ENCODE measurements at regions not wholly inside any gene's neighbourhood (a gene's known extent, or its start where the extent isn't known, plus 50 kb on each side); places are given as distances from the start of the nearest gene placed in this dataset.

DNA sequence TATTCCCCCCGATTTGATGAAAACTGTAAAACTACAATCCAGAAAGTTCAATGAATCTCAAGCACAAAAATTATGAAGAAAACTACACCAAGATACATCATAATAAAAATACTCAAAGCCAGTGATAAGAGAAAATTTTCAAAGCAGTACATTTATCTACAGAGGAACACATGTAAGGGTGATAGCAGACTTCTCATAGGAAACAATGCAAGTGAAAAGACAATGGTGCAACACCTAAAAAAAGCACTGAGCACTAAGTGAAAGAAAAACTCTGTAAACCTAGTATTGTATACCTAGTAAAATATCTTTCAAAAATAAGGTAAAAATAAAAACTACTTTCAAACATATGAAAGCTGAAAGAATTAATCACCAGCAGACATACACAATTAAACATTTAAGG lies 76.1 kb upstream of the IRF2BP2 start:
- no peak for DNase-seq (ENCODE audit: low read depth in 3 of 3, low spot score in 1 of 3)

DNA sequence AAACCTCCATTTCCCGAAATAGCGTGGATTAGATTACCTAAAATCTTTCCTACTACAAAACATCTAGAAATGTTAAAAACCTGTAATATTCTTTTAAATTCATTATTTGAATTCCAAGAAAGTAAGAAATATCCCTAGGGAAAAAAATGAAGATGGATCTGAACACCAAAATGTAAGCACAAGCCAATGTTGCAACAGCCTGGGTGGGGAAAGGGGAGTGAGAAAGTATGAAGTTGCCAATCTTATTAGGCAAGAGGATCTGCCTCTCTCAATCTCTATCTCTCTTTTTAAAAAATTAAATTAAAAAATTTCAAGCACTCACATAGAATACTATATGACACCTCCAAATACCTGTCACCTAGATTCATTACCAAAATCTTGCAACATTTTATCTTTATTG lies 74.9 kb upstream of the IRF2BP2 start:
- DNase-seq (ENCODE audit: low read depth in 3 of 3, low spot score in 1 of 3): no peak

DNA sequence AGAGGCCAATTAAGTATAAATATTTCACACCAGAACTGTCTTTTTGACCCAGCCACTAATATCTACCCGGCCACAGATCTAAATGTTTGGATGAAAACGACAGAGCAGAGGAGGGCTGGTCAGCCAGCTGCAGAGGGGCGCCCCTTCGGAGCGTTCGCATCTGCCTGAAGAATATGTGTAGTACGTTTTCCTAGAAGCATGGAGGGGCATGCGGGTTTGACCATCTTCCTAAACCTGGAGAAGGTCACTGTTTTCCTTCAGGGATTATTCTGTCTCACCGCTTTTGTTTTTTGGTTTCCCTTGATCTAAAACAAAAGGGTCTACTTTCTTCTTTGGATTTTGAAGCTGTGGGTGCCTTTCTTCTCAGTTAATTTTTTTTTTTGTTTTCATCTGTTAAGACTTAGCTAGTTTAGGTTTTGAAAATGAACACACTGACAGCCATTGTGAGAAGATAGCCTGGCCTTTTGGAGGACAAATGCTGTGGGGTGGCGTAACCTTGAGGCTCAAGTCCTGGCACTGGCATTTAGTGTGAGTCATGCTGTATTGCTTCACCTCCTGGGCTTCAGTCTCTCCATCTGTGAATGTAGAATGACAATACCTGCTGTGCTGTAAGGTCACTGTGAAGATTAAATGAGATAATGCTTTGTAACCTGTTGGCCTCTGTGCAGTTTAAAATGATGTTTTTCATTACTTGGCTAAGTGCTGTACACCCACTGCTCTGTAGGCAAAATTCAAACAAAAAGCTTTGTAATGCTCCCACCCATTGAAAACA lies 74.1 kb upstream of the IRF2BP2 start:
- DNase-seq (ENCODE audit: low read depth in 3 of 3, low spot score in 1 of 3): no peak

DNA sequence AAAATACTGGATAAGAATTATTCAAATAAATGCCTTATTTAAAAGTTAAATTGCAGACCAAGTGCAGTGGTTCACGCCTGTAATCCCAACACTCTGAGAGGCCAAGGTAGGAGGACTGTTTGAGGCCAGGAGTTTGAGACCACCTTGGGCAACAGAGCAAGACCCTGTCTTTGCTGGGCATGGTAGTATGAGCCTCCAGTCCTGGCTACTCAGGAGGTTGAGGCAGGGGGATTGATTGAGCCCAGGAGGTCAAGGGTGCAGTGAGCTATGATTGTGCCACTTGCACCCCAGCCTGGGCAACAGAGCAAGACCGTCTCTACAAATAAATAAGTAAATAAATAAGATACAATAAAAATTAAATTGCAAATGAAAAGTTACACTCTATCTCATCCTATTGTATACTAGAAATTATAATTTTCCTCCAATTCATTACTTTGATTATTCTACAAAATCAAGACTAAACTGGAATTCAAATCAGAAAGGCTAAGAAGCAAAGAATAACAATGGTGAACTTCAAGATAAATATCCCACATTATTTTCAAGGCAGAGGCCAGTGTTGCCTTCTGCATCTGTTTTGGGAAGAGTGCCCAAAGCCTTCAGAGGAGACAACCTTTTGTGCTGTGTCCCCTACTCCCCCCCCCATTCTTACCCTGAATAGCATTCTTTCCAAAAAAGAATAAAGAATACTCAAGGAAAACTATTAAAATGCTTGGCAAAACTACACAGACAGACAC lies 73.3 kb upstream of the IRF2BP2 start:
- DNase-seq (ENCODE audit: low read depth in 3 of 3, low spot score in 1 of 3): no peak

DNA sequence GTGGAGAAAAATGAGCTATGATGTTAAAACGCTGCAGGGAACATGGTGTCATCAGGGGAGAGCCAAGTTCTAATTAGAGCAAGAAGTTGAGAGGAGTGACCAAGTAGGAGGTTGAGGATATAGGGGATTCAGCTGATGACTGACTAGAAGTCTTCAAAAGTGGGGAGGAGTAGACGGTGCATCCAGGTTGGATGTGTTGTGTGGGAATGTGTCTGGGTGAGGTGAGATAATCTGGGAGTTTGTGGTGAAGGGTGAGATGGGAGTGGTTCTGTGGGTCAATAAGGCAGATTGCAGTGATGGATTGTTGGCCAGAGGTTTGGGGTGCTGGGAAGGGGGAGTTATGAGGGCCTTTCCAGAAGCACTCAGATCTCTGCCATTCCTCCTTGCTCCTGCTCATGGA lies 72.0 kb upstream of the IRF2BP2 start:
- no peak for DNase-seq (ENCODE audit: low read depth in 3 of 3, low spot score in 1 of 3)

DNA sequence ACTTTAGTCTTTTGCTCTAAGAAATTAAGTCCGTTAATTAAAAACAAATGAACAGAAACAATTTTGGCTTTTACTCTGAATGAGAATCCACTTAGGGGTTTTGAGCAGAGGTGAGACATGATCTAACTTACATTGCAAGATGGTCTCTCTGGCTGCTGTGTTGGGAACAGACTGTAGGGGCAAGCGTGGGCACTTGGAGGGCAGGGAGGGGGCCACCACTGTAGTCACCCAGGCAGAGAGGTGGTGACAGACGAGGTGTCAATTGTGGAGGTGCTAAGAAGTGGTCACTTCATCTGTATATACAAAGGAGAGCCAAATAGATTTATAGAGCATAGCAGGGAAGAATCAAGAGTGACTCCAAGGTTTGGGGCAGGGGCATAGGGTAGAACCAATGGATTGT lies 71.1 kb upstream of the IRF2BP2 start:
- no peak for DNase-seq (ENCODE audit: low read depth in 3 of 3, low spot score in 1 of 3)

DNA sequence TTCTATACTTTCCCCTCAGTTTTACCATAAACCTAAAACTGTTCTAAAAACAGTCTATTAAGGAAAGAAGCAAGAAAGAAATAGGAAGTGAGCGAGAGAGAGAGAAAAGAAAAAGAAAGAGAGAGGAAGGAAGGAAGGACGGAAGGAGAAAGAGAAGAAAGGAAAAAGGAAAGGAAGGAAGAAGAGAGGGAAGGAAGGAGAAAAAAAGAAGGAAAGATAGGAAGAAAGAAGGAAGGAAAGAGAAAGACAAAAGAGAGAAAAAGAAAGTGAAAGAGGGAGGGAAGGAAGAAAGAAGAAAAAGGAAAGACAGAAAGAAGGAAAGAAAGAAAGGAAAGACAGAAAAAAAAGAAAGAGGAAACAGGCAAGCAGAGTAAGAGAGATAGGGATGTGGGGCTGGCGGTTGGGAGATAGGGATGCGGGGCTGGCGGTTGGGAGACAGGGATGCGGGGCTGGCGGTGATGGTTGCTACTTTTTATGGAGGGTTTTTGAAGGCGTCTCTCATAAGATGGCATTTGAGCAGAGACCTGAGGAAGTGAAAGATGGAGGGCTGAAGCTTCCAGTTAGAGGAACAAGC lies 70.4 kb upstream of the IRF2BP2 start:
- no peak for DNase-seq (ENCODE audit: low read depth in 3 of 3, low spot score in 1 of 3)

DNA sequence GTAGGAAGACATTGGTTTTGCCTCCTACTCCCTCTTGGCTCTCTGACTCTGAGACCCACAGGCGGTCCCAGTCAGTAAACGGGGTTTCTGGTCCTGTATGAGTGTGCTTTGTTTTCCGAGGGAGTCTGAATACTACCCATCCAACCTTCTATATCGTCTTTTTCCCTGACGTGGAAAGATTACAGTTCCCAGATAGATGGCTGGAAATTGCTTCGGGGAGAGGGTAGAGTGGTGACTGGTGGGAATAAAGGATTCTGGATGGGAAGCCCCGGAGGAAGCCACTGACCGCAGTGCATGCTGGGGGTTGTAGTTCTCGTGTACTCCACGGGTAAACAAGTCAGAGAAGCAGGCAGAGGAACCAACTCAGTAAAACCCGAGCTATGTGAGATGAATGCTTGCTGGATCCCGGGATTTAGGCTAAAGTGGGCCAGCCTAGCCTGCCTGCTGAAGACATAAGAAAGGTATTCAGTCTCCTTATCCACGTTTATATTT lies 66.2 kb upstream of the IRF2BP2 start:
- peak in 2 of 3 donors; percentile 8 to 16 for DNase-seq (ENCODE audit: low read depth in 3 of 3, low spot score in 1 of 3)

DNA sequence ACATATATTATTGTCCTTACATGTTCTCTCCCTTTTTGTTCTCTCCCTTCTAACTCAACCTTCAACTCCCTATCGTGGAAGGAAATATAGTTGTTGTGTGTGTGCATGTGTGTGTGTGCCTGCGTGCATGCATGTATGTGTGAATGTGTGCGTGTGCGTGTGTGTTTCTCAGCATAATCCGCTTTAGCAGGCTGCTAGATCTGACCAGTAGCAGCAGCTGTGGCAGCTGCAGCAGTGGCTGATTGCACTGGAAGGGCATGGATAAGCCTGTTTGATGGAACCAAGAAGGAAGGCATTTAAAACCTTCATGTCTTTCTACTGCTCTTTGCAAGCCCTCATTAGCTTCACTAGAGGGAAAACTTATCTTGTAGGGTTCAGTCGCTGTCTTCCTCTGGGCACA lies 65.6 kb upstream of the IRF2BP2 start:
- DNase-seq (ENCODE audit: low read depth in 3 of 3, low spot score in 1 of 3): no peak

DNA sequence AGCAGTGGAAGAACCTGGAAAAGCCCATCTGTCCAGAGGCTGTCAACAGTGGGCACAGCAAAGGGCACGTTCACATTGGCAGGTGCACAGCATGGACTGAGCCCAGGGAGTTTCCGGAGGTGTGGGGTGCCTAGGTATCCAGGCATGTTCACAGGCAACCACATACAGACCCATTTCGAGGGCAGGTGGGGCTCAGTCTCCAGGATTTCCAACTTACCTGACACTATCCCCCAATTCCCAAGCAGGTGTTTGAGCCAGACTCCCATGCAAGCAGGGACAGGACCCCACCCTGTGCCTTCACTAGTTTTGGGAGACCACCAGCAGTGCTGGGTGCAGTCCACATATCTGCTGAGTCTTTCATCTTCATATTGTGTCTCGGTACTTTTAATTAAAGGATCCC lies 65.0 kb upstream of the IRF2BP2 start:
- DNase-seq (ENCODE audit: low read depth in 3 of 3, low spot score in 1 of 3): no peak

DNA sequence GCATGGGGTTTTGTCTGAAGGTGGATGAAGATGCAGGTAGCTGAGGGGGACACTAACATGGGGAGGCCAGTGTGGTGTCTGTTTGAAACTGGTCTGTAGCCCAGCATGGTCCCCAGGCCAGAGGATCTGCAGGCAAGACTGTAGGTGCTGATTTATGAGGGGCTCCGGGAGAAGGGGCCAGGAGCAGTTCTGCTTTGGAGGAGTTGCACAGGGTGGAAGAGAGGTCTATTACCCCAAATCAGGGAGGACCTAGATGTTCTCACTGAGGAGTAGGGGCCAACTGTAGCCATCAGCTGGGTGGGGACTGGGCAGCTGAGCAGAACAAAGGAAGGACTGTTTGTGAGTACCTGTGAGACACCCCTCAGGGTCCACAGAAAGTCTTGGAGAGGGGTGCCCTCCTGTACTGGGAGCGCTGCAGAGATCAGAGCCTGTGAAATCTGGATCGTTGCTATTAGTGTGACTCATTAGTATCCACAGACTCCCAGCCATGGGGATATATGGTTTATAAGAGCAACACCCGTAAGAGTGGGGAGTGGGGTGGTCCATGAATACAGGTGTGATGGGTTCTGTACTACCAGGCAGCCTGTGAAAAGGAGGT lies 64.3 kb upstream of the IRF2BP2 start:
- no peak for DNase-seq (ENCODE audit: low read depth in 3 of 3, low spot score in 1 of 3)

DNA sequence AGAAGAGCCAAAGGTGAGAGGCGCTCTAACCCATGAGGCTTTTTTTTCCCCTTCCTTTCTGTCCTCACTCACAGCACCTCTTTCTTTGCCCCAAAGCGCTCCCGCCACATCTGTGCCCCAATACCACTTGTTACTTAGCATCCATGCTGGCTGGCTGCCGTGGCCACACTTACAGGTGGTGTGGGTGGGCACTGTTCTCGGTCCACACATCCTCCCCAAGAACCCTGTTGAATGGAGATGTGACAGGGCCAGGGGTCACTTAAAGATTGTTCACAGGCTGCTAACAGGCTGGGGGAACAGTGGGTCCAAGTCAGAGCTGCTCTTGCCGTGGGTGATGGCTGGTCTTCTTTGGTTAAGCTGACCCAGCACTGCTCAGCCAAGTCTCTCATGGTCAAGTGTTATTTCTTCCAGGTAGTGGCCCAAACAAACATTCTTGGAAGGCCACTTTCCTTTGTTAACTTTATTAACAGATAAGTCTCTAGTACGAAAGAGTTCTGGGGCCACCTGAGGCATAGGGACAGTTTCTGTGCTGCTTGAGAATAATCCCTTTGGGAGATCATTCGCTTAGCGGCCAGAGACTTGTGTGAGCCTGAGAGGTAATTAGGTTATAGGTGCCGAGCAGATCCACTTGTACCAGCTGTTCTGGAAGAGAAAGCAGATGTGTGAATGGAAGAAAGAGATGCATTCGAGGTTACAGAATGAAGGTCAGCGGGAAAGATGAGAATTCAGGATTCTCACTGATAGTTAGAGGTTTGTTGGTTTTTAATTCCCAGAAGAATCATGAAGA lies 62.6 kb upstream of the IRF2BP2 start:
- no peak for DNase-seq (ENCODE audit: low read depth in 3 of 3, low spot score in 1 of 3)

DNA sequence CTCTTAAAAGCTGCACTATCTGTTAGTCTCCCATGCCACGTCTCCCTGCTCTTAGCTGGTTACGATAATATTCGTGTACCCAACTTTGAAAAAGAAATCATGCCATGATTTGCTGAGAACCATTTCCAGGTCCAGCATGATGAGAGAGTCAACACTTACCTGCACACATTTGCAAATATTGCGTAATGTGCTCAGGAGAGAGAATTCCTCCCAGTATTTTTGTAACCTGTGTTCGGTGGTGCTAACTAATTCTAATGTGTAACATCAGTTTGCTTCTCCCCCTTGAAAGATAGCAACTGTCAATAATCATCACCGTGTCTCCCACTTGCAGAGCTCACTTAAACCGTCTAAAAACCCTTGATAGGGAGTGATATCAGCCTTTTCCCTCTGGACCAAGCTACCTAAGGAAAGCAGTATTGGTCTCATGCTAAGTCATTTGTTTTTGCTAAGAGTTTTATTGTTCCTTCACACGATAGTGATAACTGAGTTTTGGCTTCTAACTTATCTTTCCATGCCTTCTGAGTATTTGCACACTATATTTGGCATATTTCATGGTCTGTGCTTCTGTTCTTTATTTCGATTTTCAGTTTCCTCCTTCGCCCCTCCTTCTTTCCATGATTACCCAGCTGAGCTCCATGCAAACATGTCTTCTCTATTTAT lies 61.1 kb upstream of the IRF2BP2 start:
- DNase-seq (ENCODE audit: low read depth in 3 of 3, low spot score in 1 of 3): no peak

DNA sequence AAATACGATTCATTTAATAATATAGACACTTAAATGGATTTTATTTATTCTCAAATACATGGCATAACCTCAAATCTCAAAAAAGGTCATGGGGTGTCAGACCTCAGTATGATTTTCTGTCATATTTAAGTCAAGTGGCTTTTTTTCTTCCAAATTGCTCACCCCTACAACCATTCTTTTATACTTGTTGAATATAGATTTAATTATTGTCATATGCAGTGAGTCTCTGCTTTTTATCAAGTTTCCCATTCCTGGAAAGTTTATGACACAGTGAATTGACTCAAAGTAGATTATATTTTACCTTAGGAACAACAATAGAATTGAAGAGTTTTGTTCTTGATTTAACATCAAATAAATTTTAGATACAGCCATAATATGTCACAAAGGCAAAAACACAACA lies 59.5 kb upstream of the IRF2BP2 start:
- no peak for DNase-seq (ENCODE audit: low read depth in 3 of 3, low spot score in 1 of 3)

DNA sequence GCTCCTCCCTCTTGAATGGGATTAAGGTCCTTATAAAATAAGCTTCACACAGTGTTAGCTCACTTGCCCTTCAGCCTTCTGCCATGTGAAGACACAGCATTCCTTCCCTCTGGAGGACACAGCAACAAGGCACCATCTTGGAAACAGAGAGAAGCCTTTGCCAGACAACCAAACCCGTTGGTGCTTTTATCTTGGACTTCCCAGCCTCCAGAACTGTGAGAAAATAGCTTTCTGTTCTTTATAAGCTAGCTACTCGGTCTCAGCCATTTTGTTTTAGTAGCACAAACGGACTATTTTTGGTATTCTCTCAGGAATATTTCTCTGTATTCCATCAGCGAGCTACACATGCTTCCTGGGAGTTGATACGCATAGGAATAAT lies 58.6 kb upstream of the IRF2BP2 start:
- no peak for DNase-seq (ENCODE audit: low read depth in 3 of 3, low spot score in 1 of 3)

DNA sequence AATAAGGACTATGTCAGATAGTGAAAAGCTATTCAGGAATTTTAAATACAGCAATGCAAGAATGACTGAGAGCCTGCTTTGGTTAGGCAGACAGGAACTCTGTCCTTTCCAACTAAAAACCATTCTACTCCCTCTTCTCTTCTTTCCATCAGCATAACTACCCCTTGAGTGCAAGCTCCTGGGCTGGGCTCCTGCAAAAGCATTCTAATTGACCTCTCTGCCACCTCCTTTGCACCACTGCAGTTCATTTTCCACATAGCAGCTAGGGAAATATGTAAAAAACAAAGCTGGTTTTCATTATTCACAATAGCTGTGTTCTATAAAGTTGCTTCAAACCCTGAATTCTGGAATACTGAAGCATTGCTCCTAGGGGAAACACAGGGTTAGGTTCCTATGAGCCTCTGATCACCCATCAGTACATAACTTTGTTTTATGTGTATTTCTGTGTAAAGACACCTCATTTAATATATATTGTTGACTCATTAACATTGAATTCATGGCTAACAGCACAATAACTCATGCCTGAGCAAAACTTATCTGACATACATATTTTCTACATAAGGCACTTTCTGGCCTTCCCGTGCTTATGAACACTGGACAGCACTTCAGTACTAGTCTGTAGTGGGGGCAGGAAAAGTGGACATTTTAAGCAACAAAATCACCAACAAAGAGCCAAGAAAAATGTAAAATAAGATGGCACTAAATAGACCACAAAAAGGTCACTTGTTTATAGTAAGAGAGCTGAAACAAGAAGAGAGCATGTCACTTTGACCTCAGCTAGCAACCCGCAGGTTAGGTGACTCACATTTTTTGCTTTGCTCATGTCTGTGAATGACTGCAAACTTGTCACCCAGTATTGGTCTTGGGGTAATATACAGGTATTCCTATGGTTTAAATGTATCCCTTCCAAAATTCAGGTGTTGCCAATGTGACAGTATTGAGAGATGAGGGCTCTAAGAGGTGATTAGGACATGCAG lies 57.9 kb upstream of the IRF2BP2 start:
- DNase-seq (ENCODE audit: low read depth in 3 of 3, low spot score in 1 of 3): no peak

DNA sequence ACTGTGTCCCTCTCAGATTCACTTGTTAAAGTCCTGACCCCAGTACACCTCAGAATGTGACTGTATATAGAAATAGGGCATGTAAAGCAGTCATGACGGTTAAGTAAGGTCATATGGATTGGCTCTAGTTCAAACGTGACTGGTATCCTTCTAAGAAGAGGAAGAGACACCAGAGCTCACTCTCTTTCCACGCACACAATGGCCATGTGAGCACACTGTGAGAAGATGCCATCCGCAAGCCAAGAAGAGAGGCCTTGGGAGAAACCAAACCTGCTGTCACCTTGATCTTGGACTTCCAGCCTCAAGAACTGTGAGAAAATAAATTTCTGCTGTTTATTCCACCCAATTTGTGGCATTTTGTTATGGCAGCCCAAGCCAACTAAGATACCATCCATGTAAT lies 56.8 kb upstream of the IRF2BP2 start:
- no peak for DNase-seq (ENCODE audit: low read depth in 3 of 3, low spot score in 1 of 3)

DNA sequence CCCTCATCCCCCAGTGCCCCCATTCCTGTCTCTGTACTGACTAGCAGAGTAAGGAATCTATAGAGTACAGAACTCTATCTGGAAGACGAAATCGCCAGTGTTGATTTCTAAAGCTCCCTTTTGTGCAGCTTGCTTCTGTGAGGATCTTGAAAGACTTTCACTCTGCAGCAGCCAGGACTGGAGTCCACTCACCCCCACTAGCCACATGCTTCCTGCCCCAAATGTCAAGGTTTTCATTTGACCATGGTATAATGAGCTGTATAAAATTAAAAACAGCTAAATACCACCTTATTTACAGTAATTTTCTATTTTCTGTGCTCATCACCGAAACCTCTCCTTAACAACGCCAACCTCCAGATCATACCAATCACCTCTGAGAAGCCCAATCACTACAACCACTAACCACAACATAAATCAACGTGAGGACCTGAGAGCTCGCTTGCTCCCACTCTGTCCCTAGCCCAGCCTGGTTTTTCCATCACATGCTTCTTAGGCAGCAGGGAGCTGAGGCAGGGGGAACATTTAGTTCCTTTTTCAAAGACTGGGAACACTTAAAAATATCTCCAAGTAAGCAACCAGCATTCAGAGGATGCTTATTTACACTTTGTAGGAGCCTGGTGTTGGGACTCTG lies 56.1 kb upstream of the IRF2BP2 start:
- no peak for DNase-seq (ENCODE audit: low read depth in 3 of 3, low spot score in 1 of 3)

DNA sequence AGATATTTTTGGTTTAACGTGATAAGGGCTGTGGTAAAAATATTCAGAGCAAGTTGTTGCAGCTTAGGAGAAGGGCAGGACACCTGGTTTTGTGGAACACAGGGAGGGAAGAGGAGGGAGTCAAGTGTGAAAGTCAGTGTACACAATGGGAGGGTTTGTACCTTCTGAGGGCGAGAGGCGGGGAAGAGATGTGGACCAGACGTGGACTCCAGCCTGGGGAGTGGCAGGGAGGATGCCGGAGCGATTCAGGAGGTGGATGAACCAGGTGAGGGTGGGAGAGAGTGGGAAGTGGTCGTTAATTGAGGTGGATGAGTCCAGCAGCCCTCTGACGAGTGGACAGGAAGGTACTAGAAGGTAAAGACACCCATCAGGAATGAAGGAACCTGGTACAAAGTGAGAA lies 52.2 kb upstream of the IRF2BP2 start:
- DNase-seq (ENCODE audit: low read depth in 3 of 3, low spot score in 1 of 3): no peak
